Mesodermal cell (in vitro differentiated cells): ENCODE measurements at regions not wholly inside any gene's neighbourhood (a gene's known extent, or its start where the extent isn't known, plus 50 kb on each side); places are given as distances from the start of the nearest gene placed in this dataset.

Experiments used
- H3K27ac ChIP-seq: 2 replicates; pipeline ENCODE4 v1.7.0; 2013; ENCODE audit warnings: mild to moderate bottlenecking, low read depth, low read length, moderate library complexity; ENCODE audit not compliant: severe bottlenecking
- H3K36me3 ChIP-seq: 2 replicates; pipeline ENCODE4 v1.7.1; 2013; ENCODE audit warnings: mild to moderate bottlenecking, low read length, moderate library complexity; ENCODE audit not compliant: control insufficient read depth, insufficient read depth
- H3K4me1 ChIP-seq: one replicate; pipeline ENCODE4 v1.7.1; 2013; ENCODE audit warnings: mild to moderate bottlenecking, low read length; ENCODE audit not compliant: insufficient read depth, control insufficient read depth, poor library complexity, severe bottlenecking
- H3K4me3 ChIP-seq: 2 replicates; pipeline ENCODE4 v1.7.0; 2013; ENCODE audit warnings: low read length, control low read depth, mild to moderate bottlenecking; ENCODE audit not compliant: insufficient read depth, poor library complexity, severe bottlenecking; ENCODE audit errors: extremely low read depth
- H3K9me3 ChIP-seq: 2 replicates; pipeline ENCODE4 v1.7.1; 2013; ENCODE audit warnings: mild to moderate bottlenecking, low read length, moderate library complexity; ENCODE audit not compliant: control insufficient read depth
- WGBS, 2 experiments: methylation state at CpG; one replicate each; pipeline ENCODE4 v1.1.5; 2013; ENCODE audit warnings: missing lambda C conversion rate in 2 of 2; ENCODE audit not compliant: insufficient coverage in 2 of 2; 5-methylcytosine and 5-hydroxymethylcytosine counted together

- Histone ChIP-seq H3K9me3 (no peaks in the 10 kb centered on the region), H3K4me1 (no peaks in the 10 kb centered on the region), H3K36me3 (no peaks in the 10 kb centered on the region), H3K27ac (no peak overlapping the region), H3K4me3 (no peak overlapping the region)
Observed at GRCh38 chr14:25516838-25517237, 466.9 kb upstream of the STXBP6 start.

GRCh38 chr14:25508845-25509244 is 458.9 kb upstream of the STXBP6 start:
- Histone ChIP-seq H3K9me3 (no peaks in the 10 kb centered on the region), H3K4me3 (no peak overlapping the region), H3K36me3 (no peaks in the 10 kb centered on the region), H3K27ac (no peak overlapping the region), H3K4me1 (no peaks in the 10 kb centered on the region)
- no CpG with 5 or more reads among the region's 2 CpGs for WGBS, 2 experiments

- Histone ChIP-seq H3K9me3 (no peaks in the 10 kb centered on the region), H3K27ac (no peak overlapping the region), H3K4me3 (no peak overlapping the region), H3K36me3 (no peaks in the 10 kb centered on the region), H3K4me1 (no peaks in the 10 kb centered on the region)
- 91% methylated on average over 2 of the region's 6 CpGs; no CpG with 5 or more reads in 1 of the 2 experiments for WGBS, 2 experiments
Observed at GRCh38 chr14:25501749-25502148, 451.8 kb upstream of the STXBP6 start.

DNA sequence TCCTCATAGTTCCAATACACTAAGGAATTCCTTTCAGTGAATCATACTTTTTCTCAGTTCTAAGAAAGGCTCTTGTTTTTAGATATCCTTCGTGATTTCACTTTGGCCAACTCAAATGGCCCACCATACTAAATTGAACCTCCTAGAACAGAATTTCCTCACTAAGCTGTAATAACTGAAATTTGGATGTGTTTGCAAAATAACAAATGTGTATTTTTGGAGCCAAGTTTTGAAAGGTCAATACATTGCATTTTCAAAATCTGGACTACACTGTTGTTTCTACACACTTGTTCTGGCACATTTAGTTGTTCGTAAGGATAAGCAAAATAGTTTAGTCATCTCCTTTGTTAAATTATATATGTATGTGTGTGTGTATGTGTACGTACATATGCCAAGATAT is 439.0 kb upstream of the STXBP6 start:
- H3K4me1 ChIP-seq, result no peaks in the 10 kb centered on the region
- no CpG with 5 or more reads among the region's 3 CpGs for WGBS, 2 experiments
- H3K9me3 ChIP-seq, result no peaks in the 10 kb centered on the region
- H3K27ac ChIP-seq, result no peak overlapping the region
- no peak overlapping the region for H3K4me3 ChIP-seq
- no peaks in the 10 kb centered on the region for H3K36me3 ChIP-seq

DNA sequence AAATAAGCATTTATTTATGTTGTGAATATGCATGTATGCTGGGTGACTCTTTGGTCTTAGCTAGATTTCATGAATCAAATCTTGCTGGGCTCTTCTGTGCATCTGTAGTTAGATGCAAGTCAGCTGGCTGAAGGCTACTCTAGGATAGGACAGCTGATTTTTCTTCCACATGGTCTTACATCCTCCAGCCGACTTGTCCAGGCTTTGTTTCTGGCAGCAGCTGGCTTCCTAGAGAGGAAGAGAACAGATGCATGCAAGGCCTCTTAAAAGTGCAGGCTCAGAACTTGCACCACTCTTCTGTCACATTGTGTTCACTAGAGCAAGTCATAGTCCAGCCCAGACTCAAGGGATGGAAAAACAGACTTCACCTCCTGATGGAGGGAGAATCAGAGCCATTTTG is 435.4 kb upstream of the STXBP6 start:
- no peaks in the 10 kb centered on the region for H3K4me1 ChIP-seq
- H3K36me3 ChIP-seq, result no peaks in the 10 kb centered on the region
- 80 to 100% methylated on average over 1 of the region's 1 CpG for WGBS, 2 experiments
- no peak overlapping the region for H3K4me3 ChIP-seq
- no peak overlapping the region for H3K27ac ChIP-seq
- no peaks in the 10 kb centered on the region for H3K9me3 ChIP-seq

GRCh38 chr14:25484906-25485305 is 435.0 kb upstream of the STXBP6 start:
- Histone ChIP-seq H3K36me3 (no peaks in the 10 kb centered on the region), H3K9me3 (no peaks in the 10 kb centered on the region), H3K4me3 (no peak overlapping the region), H3K4me1 (no peaks in the 10 kb centered on the region), H3K27ac (no peak overlapping the region)
- WGBS, 2 experiments, result no CpG with 5 or more reads among the region's 1 CpG

DNA sequence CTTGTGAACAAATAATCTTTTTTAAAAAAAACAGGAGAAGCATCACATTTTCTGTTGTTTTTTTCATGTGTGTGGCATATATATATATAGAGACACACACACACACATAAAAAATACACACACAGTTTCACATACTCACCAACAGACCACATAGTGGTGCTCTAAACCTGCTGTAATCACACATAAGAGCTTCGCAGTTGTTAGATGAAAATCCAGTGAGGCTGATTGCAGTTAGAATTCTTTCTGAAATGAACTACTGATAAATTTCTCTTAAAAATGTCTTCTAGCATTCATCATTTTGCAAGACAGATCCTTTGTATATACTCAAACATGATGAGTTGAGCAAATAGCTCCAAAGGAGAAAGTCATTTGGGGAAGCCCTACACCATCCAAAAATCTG is 434.3 kb upstream of the STXBP6 start:
- H3K4me1 ChIP-seq, result no peaks in the 10 kb centered on the region
- no peak overlapping the region for H3K4me3 ChIP-seq
- H3K9me3 ChIP-seq, result no peaks in the 10 kb centered on the region
- no peak overlapping the region for H3K27ac ChIP-seq
- no CpG with 5 or more reads among the region's 1 CpG for WGBS, 2 experiments
- H3K36me3 ChIP-seq, result no peaks in the 10 kb centered on the region

DNA sequence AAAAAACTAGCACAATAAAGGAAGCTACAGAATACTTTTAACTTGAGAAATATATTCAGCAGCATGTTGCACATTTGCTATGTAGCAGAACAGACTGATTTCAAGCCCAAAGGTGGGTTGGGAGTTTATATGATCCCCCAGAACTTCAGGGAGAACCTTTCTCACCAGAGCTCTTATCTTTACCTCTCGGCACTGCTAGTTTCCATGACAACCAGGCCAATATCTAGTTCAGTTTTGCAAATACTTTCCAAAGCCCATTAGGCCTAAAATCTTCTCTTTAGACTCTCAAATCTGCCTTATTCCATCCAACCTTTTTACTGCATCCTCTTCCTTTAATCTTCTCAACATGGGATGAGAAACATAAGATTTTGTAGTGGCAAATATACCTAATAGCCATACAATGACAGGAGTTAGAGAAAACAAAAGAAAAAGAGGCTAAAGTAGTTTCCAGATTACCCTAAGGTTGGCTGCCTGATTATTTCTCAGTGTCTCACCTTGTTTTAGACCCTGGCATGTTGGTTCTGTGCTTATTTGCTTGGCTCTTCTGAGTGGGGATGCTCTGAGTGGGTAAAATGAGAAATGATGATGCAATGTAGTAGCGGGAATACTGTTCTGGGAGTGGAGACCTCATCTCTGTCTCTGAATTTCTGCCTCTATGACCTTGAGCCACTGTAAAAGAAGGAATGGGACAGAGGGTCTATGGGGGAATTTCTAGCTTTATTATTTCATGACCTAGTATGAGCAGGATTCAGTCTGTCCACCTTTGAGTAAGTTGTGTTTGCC is 427.6 kb upstream of the STXBP6 start:
- Histone ChIP-seq H3K4me3 (no peak overlapping the region), H3K27ac (no peak overlapping the region), H3K9me3 (no peaks in the 10 kb centered on the region), H3K36me3 (no peaks in the 10 kb centered on the region), H3K4me1 (no peaks in the 10 kb centered on the region)
- 72 to 77% methylated on average over 2 of the region's 2 CpGs for WGBS, 2 experiments

DNA sequence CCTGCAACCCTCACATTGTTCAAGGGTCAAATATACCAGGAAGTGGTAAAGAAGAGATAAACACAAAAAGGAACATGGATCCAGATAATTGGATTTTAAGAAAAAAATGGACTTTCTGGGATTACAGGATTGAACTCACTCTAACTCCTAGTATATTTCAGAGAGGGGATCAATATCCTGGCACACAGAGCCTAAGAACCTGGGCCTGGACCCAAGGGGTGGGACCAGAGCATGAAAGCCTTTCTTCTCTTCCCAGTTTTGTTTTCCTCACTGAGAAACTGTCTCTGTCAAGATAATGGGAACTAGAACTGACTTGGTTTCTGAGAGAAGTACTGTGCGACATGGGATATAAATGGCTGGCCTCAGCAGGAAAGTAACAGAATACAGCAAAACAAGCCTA is 422.8 kb upstream of the STXBP6 start:
- WGBS, 2 experiments, result 80% methylated on average over 1 of the region's 1 CpG; no CpG with 5 or more reads in 1 of the 2 experiments
- no peaks in the 10 kb centered on the region for H3K4me1 ChIP-seq
- H3K27ac ChIP-seq, result no peak overlapping the region
- no peaks in the 10 kb centered on the region for H3K36me3 ChIP-seq
- H3K9me3 ChIP-seq, result no peaks in the 10 kb centered on the region
- no peak overlapping the region for H3K4me3 ChIP-seq

DNA sequence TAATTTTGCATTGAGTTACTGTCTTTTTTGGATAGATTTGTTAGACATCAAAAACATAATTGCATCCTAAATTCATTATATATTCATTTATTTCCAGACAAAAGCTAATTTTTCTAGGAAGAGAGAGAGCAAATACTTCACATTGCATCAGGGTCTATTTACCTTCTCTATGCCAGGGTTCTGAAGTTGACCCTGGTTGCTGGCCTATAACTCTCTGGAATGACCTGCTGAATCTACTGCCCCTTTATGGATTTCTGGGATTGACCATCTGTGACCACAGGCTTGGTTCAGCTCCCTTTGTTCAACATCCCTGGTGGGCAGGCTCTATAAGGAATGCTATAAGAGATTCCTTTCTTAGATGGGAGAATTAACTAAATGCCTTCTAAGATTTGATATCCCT is 414.8 kb upstream of the STXBP6 start:
- no peaks in the 10 kb centered on the region for H3K4me1 ChIP-seq
- no peaks in the 10 kb centered on the region for H3K36me3 ChIP-seq
- no peak overlapping the region for H3K27ac ChIP-seq
- no peaks in the 10 kb centered on the region for H3K9me3 ChIP-seq
- H3K4me3 ChIP-seq, result no peak overlapping the region

- H3K9me3 ChIP-seq, result no peaks in the 10 kb centered on the region
- H3K4me3 ChIP-seq, result no peak overlapping the region
- H3K36me3 ChIP-seq, result no peaks in the 10 kb centered on the region
- H3K4me1 ChIP-seq, result no peaks in the 10 kb centered on the region
- no peak overlapping the region for H3K27ac ChIP-seq
Observed at GRCh38 chr14:25464078-25464477, 414.1 kb upstream of the STXBP6 start.
